Liver (tissue), 8 donors: ENCODE measurements at regions not wholly inside any gene's neighbourhood (a gene's known extent, or its start where the extent isn't known, plus 50 kb on each side); places are given as distances from the start of the nearest gene placed in this dataset.

ENCODE experiments used
- DNase-seq: peaks from one replicate; pipeline ENCODE4 v3.0.0-alpha.2; 2017; ENCODE audit warnings: low spot score
- H3K27ac ChIP-seq, 2 donors: one replicate each; pipeline ENCODE4 v1.7.0; 2013; ENCODE audit warnings: inconsistent platforms in 2 of 2, low read length in 2 of 2, control low read depth in 1 of 2, low read depth in 1 of 2, mild to moderate bottlenecking in 1 of 2
- H3K27me3 ChIP-seq, 4 donors: one replicate each; pipeline versions ENCODE4 v1.6.1 to v1.7.0; 2013; ENCODE audit warnings: low read length in 3 of 4, inconsistent platforms in 1 of 4, mild to moderate bottlenecking in 1 of 4, moderate library complexity in 1 of 4; ENCODE audit not compliant: control insufficient read depth in 4 of 4, insufficient read depth in 4 of 4
- H3K36me3 ChIP-seq, 4 donors: one replicate each; pipeline versions ENCODE4 v1.6.1 to v1.7.0; 2013; ENCODE audit warnings: low read length in 3 of 4, mild to moderate bottlenecking in 3 of 4, low read depth in 1 of 4, moderate library complexity in 1 of 4; ENCODE audit not compliant: control insufficient read depth in 4 of 4, insufficient read depth in 3 of 4
- H3K4me1 ChIP-seq, 4 donors: one replicate each; pipeline versions ENCODE4 v1.6.1 to v1.7.0; 2013; ENCODE audit warnings: low read length in 3 of 4, mild to moderate bottlenecking in 3 of 4, moderate library complexity in 1 of 4; ENCODE audit not compliant: control insufficient read depth in 4 of 4, insufficient read depth in 4 of 4
- H3K4me3 ChIP-seq, 3 donors: one replicate each; pipeline versions ENCODE4 v1.6.1 to v1.7.0; 2013; ENCODE audit warnings: low read length in 3 of 3, control low read depth in 1 of 3, low read depth in 1 of 3, mild to moderate bottlenecking in 1 of 3
- H3K9ac ChIP-seq, 2 donors: one replicate each; pipeline ENCODE4 v1.7.0; 2013; ENCODE audit warnings: low read length in 2 of 2, mild to moderate bottlenecking in 2 of 2, moderate library complexity in 2 of 2, control low read depth in 1 of 2, low read depth in 1 of 2
- H3K9me3 ChIP-seq, 4 donors: one replicate each; pipeline versions ENCODE4 v1.6.1 to v1.7.0; 2013; ENCODE audit warnings: low read length in 3 of 4; ENCODE audit not compliant: control insufficient read depth in 4 of 4
- ATF3 ChIP-seq: IDR thresholded peaks from 2 replicates; pipeline ENCODE4 v1.6.1; 2016; ENCODE audit warnings: antibody characterized with exemption
- EGR1 ChIP-seq, 2 donors: IDR thresholded peaks; 2 replicates each; pipeline ENCODE4 v1.6.1; 2016 to 2018; ENCODE audit warnings: antibody characterized with exemption in 2 of 2, low read depth in 2 of 2
- FOXA1 ChIP-seq: IDR thresholded peaks from 2 replicates; pipeline ENCODE4 v1.6.1; 2016; ENCODE audit warnings: antibody characterized with exemption
- FOXA2 ChIP-seq: IDR thresholded peaks from 2 replicates; pipeline ENCODE4 v1.6.1; 2016; ENCODE audit warnings: antibody characterized with exemption
- HNF4A ChIP-seq, 2 donors: conservative IDR thresholded peaks; 2 replicates each; pipeline ENCODE4 v1.6.1; 2016; ENCODE audit warnings: antibody characterized with exemption in 2 of 2, mild to moderate bottlenecking in 2 of 2
- HNF4G ChIP-seq: IDR thresholded peaks from 2 replicates; pipeline ENCODE4 v1.6.1; 2016; ENCODE audit warnings: antibody characterized with exemption
- JUND ChIP-seq, 2 donors: IDR thresholded peaks; 2 replicates each; pipeline ENCODE4 v1.6.1; 2016; ENCODE audit warnings: antibody characterized with exemption in 2 of 2
- MAX ChIP-seq: IDR thresholded peaks from 2 replicates; pipeline ENCODE4 v1.6.1; 2016; ENCODE audit warnings: antibody characterized with exemption
- NR2F2 ChIP-seq: IDR thresholded peaks from 2 replicates; pipeline ENCODE4 v1.6.1; 2016; ENCODE audit warnings: antibody characterized with exemption
- RXRA ChIP-seq, 2 donors: IDR thresholded peaks; 2 replicates each; pipeline ENCODE4 v1.6.1; 2017 to 2018; ENCODE audit warnings: antibody characterized with exemption in 2 of 2, mild to moderate bottlenecking in 1 of 2
- YY1 ChIP-seq: IDR thresholded peaks from 2 replicates; pipeline ENCODE4 v1.6.1; 2016; ENCODE audit warnings: antibody characterized with exemption, mild to moderate bottlenecking
- WGBS: extraction: QIAGEN DNeasy Blood & Tissue Kit; methylation state at CpG from one replicate; pipeline ENCODE4 v1.1.7; 2013; 5-methylcytosine and 5-hydroxymethylcytosine counted together
- TF ChIP-seq, protein P1 (sequence below): fragments of 150-350 bp; IDR thresholded peaks from 2 replicates; pipeline ENCODE4 v1.5.1; 2017; ENCODE audit warnings: improper control_type of control experiment, low read depth, low read length; ENCODE audit not compliant: missing input control
- TF ChIP-seq, protein P2 (sequence below): IDR thresholded peaks from 2 replicates; pipeline ENCODE4 v1.6.1; 2016; ENCODE audit warnings: antibody characterized with exemption
- donor health status: healthy.
- donor health status: healthy.
- donor health status: healthy.
- donor health status: healthy.
- donor health status: healthy.

DNA sequence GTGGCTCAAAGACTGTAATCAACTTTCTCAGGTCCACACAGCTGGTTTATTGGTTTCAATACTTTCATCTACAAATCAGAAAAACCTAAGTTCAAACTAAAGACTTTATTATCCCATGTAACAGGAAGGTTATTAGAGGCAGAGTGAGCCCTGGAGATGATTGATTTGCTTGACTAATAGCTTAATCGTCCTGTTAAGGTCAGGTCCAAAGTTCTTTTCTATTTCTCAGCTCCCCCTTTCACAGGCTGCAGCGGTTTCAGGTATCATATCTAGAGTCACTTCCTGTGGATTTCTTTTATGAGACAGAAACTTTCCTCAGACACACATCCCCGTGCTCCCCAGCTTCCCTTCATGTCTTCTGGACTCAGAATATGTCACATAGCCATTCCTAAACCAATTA is 166.4 kb downstream of the PRELID2 start:
- 46% methylated on average over 3 of the region's 3 CpGs for WGBS
- TF ChIP-seq EGR1 (IDR thresholded peaks at IDR 0.05; ENCODE audit: low read depth in 2 of 2), result no peak
- TF ChIP-seq JUND (IDR thresholded peaks at IDR 0.05), result no peak
- TF ChIP-seq, protein P1, sequence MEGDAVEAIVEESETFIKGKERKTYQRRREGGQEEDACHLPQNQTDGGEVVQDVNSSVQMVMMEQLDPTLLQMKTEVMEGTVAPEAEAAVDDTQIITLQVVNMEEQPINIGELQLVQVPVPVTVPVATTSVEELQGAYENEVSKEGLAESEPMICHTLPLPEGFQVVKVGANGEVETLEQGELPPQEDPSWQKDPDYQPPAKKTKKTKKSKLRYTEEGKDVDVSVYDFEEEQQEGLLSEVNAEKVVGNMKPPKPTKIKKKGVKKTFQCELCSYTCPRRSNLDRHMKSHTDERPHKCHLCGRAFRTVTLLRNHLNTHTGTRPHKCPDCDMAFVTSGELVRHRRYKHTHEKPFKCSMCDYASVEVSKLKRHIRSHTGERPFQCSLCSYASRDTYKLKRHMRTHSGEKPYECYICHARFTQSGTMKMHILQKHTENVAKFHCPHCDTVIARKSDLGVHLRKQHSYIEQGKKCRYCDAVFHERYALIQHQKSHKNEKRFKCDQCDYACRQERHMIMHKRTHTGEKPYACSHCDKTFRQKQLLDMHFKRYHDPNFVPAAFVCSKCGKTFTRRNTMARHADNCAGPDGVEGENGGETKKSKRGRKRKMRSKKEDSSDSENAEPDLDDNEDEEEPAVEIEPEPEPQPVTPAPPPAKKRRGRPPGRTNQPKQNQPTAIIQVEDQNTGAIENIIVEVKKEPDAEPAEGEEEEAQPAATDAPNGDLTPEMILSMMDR, result no peak
- TF ChIP-seq, protein P2, sequence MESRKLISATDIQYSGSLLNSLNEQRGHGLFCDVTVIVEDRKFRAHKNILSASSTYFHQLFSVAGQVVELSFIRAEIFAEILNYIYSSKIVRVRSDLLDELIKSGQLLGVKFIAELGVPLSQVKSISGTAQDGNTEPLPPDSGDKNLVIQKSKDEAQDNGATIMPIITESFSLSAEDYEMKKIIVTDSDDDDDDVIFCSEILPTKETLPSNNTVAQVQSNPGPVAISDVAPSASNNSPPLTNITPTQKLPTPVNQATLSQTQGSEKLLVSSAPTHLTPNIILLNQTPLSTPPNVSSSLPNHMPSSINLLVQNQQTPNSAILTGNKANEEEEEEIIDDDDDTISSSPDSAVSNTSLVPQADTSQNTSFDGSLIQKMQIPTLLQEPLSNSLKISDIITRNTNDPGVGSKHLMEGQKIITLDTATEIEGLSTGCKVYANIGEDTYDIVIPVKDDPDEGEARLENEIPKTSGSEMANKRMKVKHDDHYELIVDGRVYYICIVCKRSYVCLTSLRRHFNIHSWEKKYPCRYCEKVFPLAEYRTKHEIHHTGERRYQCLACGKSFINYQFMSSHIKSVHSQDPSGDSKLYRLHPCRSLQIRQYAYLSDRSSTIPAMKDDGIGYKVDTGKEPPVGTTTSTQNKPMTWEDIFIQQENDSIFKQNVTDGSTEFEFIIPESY, result no peak
- no peak for TF ChIP-seq FOXA1
- no peak for TF ChIP-seq YY1
- no peak for TF ChIP-seq NR2F2
- no peak for TF ChIP-seq MAX
- no peaks in the 10 kb centered on the region for H3K9me3 ChIP-seq
- H3K27me3 ChIP-seq, result no peaks in the 10 kb centered on the region
- H3K4me1 ChIP-seq, result no peaks in the 10 kb centered on the region
- H3K4me3 ChIP-seq, result no peak overlapping the region
- no peak for DNase-seq
- H3K27ac ChIP-seq, result no peak overlapping the region
- no peak overlapping the region for H3K9ac ChIP-seq
- H3K36me3 ChIP-seq, result no peaks in the 10 kb centered on the region

DNA sequence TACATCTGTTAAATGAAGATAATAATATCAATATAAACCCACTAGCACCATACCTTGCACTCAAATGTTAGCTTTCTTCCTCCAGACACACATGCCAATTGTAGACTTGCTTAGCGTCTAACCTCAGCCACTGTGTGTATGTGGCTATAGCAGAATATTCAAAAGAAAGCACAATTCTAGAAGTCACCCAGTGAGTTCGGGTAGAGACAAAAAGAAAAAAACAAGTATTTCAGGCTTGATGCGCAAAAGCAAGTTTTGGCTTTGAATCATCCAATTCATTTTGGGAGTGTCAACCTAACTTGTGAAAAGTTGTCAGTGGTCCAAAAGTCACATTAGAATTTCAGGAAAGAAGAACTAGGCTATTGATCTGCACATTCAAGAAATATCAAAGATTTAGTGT is 167.4 kb downstream of the PRELID2 start:
- H3K9me3 ChIP-seq, result no peaks in the 10 kb centered on the region
- TF ChIP-seq ATF3, result no peak
- TF ChIP-seq YY1, result no peak
- TF ChIP-seq HNF4G, result no peak
- no peak for TF ChIP-seq FOXA1
- no peak for TF ChIP-seq NR2F2
- TF ChIP-seq HNF4A (conservative IDR thresholded peaks at IDR 0.05), result no peak
- no peak for TF ChIP-seq JUND (IDR thresholded peaks at IDR 0.05)
- TF ChIP-seq, protein P2, result no peak
- no peak for TF ChIP-seq FOXA2
- no peak for TF ChIP-seq MAX
- no peak for TF ChIP-seq RXRA (IDR thresholded peaks at IDR 0.05)
- no peaks in the 10 kb centered on the region for H3K27me3 ChIP-seq
- no peak for DNase-seq
- H3K4me1 ChIP-seq, result no peaks in the 10 kb centered on the region
- no peak overlapping the region for H3K27ac ChIP-seq
- H3K9ac ChIP-seq, result no peak overlapping the region
- WGBS, result 95% methylated on average over 3 of the region's 3 CpGs
- no peak overlapping the region for H3K4me3 ChIP-seq
- H3K36me3 ChIP-seq, result no peaks in the 10 kb centered on the region
